ENCODE measurements at regions not wholly inside any gene's neighbourhood (a gene's known extent, or its start where the extent isn't known, plus 50 kb on each side); places are given as distances from the start of the nearest gene placed in this dataset.

- no peak for TF ChIP-seq CTCF (IDR thresholded peaks at IDR 0.05; ENCODE audit: insufficient read depth, low read depth, low read length)
- DNase-seq (ENCODE audit: low read depth): no peak
- no peak overlapping the region for H3K4me3 ChIP-seq (ENCODE audit: low read depth, low read length)
Measured at GRCh38 chr7:17674943-17675608, 265.2 kb downstream of the SNX13 start.

- peak; percentile 60 for DNase-seq (ENCODE audit: low read depth)
- TF ChIP-seq CTCF (IDR thresholded peaks at IDR 0.05; ENCODE audit: insufficient read depth, low read depth, low read length): no peak
- no peak overlapping the region for H3K4me3 ChIP-seq (ENCODE audit: low read depth, low read length)
Measured at GRCh38 chr7:17677408-17677807, 262.9 kb downstream of the SNX13 start.

GRCh38 chr7:17678896-17679295, 261.4 kb downstream of the SNX13 start:
- H3K4me3 ChIP-seq (ENCODE audit: low read depth, low read length): no peak overlapping the region
- no peak for DNase-seq (ENCODE audit: low read depth)
- TF ChIP-seq CTCF (IDR thresholded peaks at IDR 0.05; ENCODE audit: insufficient read depth, low read depth, low read length): no peak

GRCh38 chr7:17679458-17679857, 260.8 kb downstream of the SNX13 start:
- DNase-seq (ENCODE audit: low read depth): peak; percentile 58
- no peak for TF ChIP-seq CTCF (IDR thresholded peaks at IDR 0.05; ENCODE audit: insufficient read depth, low read depth, low read length)
- no peak overlapping the region for H3K4me3 ChIP-seq (ENCODE audit: low read depth, low read length)

DNA sequence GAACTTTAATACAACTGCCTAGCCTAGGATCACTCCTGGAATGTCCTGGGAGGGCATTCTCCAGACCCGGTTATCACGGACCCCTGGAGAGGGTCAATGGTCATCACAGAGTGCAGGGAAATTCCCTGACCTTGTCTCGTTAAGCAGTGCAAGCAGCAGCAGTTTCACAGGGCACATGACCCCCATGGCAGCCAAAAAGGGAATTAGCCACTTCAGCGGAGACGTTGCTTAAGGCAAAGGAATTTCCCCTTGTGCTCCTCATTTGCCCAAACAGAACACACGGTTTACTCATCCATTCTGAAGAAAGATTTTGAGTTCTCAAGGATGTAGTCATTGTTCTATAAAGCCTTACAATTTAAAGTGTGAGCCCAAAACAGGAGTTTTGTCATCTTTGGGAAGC, 260.3 kb downstream of the SNX13 start:
- H3K4me3 ChIP-seq (ENCODE audit: low read depth, low read length): no peak overlapping the region
- DNase-seq (ENCODE audit: low read depth): peak; percentile 84
- TF ChIP-seq CTCF (IDR thresholded peaks at IDR 0.05; ENCODE audit: insufficient read depth, low read depth, low read length): no peak

DNA sequence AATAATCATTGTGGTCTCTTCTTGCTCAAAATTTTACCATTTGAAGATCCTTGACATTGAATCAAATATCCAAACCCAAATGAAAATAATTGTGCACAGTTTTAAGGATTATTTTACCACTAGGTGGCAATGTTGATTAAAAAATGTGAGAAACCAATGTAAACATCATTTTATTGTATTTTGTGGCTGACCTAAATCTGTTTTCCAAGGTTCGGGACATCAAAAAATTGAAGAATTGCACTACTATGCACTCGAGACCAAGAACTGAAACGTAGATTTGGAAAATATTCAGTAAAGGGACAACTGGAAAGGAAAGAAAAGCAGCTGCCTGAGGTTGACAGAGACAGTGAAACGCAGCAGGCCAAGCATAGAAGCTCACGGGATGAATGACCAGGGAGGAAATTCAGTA, 259.3 kb downstream of the SNX13 start:
- no peak overlapping the region for H3K4me3 ChIP-seq (ENCODE audit: low read depth, low read length)
- TF ChIP-seq CTCF (IDR thresholded peaks at IDR 0.05; ENCODE audit: insufficient read depth, low read depth, low read length): peak; percentile 49
- DNase-seq (ENCODE audit: low read depth): peak; percentile 54

DNA sequence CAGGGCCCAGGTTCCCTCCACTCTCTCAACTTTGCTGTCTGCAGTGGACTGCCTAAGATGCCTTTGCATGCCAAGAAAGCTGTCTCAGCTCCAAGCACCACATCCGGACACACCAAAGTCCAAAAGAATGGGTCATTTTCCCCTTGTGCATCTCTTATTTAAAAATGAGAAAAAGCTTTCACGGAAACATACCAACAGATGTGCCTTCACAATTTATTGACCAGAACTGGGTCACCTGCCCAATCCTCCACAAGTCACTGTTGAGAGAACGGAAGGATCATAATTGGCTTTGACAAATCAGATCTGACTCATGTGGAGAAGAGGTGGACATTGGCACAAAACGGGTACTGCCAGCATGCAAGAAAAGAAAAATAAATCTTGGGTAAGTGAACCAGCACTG, 258.3 kb downstream of the SNX13 start:
- no peak overlapping the region for H3K4me3 ChIP-seq (ENCODE audit: low read depth, low read length)
- no peak for TF ChIP-seq CTCF (IDR thresholded peaks at IDR 0.05; ENCODE audit: insufficient read depth, low read depth, low read length)
- no peak for DNase-seq (ENCODE audit: low read depth)

All from fibroblast of villous mesenchyme (primary cell).